ENCODE measurements at regions not wholly inside any gene's neighbourhood (a gene's known extent, or its start where the extent isn't known, plus 50 kb on each side); places are given as distances from the start of the nearest gene placed in this dataset.

DNA sequence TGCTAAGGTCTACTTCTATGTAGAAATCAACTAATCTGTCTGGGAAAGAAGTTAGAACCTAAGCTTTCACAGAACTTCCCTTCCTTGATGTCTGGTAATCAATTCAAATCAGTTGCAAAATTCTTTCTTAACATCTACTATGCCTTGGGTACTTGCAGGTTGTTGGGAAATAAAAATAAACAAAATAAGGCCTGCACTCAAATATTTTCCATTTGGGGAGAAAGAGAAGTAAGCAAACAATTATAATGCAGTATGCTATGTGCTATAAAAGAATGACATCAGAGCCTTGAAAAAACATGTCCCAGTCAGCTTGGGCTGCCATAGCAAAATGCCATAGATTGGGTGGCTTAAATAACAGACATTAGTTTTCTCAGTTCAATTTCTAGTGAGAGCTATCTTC lies 425.9 kb upstream of the DCN start:
- DNase-seq = no peak

DNA sequence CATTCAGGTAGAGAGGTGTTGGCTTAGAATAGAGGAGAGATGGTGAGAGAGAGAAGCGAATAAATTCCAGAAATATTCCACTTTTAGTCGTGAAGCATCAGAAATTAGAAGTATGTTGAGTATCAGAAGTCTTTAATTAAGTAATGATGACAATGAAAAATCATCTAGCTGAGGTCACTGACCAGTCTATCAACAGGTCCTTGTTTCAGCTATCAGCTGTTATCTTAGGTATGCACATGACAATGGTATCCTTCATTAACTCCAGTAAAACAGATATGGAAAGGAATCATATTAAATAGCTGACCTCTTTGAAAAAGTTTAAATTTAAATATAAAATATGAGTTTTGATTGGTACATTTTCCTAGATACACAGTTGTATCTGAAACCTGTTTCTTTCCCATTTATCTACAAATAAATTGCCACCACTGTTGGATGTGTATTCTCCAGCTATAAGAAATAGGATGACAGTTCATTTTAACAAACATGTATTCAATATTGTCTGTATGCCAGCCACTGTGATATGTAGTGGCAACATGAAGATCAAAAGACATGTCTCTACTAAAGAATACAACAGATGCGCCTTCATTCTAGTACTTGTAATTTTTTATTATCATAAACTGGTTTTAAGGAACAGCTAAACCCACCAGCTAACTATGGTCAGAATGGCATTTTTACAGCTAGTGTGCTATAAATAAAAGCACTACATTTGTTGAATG lies 424.2 kb upstream of the DCN start:
- no peak for DNase-seq

DNA sequence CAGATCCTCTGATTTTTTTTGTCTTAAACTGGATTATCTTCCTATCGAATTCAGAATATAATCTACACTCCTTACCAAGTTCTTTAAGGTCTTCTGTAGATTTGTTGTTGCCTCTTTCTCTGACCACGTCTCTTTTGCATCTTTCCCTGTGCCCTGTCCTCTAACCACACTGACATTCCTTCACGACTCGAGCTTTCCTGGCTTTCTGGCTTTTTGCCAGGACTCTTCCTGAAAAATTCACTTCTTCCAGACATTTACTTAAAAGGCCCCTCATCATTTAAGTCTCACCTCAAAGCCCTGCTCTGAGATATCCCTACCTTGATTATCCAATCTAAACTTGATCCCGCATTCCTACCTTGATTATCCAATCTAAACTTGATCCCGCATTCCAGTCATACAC lies 422.3 kb upstream of the DCN start:
- DNase-seq = no peak

DNA sequence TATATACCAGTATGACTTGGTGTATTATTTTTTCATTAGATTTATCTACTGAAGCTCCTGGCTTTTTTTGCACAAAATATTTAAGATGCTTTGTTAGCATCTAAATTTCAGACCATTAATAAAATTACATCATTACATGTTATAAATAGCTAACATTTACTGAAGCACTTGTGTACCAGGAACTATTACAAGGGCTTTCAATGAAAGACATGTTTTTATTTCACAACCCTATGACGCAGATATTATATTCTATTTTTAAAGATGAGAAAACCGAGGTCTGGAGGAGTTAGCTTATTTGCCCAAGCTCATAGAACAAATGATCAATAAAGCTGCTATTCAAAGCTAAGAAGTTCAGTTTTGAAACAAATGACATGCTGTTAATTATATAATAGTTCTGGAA lies 420.4 kb upstream of the DCN start:
- no peak for DNase-seq

DNA sequence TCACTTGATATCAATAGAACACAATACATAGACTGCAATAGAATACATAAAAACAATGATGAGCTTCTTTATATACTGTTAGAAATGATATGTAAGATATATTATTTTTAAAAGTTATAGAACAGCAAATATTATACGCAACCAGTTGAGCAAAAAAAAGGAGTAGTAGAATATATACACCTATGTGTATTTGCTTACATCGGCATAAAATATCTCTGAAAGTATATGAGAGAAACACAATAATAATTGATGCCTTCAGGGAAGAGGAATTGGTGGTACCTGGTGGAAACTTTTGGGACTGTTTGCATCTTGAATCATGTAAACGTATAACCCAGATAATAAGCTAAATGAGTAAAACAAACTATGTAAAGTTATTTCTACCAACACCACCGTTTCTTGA lies 418.4 kb upstream of the DCN start:
- DNase-seq = no peak

DNA sequence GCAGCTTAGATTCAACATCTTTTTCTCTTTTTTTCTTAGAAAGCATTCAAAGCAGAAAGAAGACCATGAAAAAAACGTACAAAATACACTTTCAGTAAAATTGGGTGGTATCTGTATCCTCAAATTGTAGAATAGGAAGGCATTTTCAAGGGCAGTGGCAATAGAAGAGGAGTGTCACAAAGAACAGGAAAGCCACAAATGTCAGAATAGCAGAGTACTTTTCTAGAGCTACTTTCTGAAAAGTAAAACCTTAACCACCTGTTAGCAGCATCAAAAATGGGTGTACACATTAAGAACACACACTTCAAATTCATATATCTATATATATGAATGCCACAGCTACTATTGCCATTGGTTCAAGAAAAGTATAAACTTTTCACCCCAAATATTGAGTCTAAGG lies 412.1 kb upstream of the DCN start:
- no peak for DNase-seq

DNA sequence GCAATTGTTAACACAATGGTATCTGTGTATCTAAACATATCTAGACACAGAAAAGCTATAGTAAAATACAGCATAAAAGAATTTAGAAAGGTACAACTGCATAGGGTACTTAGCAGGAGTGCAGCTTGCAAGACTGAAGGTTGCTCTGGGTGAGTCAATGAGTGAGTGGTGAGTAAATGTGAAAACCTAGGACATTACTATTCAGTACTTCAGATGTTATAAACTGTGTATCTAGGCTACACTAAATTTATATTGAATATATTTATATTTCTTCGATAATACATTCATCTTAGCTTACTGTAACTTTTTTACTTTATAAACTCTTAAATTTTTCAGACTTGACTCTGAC lies 409.0 kb upstream of the DCN start:
- DNase-seq = peak; percentile 30

DNA sequence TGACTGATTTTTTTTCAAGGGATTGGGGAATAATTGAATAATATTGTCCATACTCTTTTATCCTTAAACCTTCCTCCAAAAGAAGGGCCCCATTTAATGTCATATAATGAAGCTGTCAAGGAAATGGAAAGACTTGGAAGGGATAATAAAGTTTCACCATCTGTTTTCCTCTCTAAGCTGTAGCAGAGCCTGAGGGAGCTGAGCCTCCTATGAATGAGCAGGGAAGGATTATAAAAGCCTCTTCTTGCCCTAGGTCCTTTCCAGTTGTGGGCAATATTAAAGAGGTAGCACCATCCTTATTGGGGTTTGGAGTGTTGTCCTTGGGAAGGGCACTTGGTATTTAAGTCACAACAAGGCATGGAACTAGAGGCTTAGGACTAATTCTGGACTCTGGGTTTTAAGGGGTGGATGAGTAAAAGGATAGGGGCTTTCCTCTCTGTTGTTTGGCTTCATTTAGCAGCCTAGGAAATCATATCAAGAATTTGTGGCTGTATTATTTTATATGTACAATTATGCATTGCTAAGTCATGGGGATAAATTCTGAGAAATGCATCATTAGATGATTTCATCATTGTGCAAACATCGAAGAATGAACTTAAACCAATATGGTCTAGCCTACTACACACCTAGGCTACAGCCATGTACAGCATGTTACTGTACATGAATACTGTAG lies 408.5 kb upstream of the DCN start:
- DNase-seq = peak; percentile 9

DNA sequence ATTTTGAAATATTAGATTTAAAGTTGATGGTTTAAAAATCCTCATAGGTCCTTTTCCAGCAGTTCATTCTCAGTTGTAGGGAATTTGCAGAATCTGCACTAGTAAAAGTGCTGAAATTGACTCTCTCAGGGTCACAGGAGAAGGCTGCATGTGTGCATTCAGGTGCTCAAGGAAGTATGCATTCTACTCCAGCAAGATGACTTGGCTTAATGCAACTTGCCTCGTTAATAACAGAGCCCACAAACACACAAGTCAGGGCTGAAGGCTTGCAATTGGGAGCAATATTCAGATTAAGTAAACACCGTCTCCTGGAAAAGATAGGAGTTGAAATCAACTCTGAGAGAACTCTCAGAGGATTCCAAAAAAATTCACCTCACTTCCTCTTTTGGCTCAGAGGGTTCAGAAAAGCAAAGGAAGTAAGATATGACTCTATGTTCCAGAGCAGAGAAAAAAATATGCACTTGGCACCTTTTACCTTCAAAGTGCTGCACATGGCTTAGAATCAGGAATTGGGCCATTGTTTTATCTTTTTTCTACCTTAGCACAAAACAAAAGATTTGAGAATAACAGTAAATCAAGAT lies 406.3 kb upstream of the DCN start:
- no peak for DNase-seq

DNA sequence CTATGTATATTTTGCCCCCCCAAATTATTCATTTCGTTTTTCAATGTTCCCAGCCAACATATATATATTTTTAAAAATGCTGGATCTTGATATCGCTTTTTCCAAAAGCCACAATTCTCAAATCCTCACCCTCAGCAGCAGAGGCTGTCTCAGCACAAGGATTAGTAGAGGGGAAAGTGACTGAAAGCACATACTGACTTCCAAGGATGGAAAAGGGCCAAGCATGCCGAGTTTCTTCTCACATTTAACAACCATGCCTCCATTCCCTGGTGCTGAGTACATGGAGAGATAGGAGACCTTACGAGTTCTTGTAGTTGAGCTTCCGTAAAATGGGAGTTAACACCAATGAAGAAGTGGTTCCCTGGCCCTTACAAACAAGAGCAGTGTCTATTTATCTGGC lies 403.4 kb upstream of the DCN start:
- no peak for DNase-seq

DNA sequence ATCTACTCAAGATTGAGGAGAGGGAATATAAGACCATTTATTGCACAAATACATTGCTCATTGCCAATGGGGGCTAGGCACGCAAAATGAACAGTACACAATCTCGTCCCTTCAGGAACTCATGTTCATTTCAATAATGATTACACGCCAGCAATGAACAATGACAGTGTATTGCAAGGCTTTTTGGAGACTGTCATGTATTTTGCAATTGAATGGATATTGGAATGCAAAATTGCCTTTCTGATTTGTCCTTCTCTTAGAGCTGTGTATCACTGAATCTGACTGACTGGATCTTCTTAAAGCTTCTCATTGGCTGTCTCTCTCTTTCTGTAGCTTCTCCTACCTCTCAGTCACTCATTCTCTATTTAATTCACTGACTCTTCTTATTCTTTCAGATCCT lies 400.2 kb upstream of the DCN start:
- DNase-seq = no peak

DNA sequence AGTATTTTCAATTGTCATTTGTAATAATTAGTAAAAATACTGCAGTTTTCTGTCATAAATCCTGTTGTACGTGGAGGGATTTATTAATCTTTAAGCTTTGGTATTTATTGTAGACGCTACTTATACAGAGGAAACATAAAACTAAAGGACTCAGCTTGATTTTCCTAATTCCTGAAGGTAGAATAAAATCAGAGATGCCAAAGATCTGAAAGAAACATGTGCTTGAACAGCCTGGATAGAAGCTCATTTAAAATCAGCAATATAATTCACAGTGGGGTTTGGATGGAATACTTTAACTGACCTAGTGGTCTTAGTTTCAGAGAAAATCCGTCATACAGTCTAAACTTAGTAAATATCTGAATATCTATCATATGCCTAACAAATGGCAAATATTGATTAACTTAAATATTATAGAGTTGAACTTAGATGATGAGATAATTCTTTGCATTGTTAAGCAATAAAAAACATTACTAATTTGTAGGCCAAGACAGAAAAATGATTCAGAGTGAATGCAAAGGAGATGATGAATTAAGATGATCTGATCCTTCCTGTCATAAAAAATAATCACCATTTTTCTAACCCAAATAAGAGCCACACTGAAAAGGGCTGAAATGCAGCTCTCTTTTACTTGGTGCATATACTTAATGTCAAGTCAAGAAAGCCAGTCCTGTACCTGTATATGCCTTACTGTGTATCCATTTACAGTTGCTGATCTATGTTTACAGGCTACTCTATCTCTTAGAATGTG lies 397.1 kb upstream of the DCN start:
- DNase-seq = no peak

DNA sequence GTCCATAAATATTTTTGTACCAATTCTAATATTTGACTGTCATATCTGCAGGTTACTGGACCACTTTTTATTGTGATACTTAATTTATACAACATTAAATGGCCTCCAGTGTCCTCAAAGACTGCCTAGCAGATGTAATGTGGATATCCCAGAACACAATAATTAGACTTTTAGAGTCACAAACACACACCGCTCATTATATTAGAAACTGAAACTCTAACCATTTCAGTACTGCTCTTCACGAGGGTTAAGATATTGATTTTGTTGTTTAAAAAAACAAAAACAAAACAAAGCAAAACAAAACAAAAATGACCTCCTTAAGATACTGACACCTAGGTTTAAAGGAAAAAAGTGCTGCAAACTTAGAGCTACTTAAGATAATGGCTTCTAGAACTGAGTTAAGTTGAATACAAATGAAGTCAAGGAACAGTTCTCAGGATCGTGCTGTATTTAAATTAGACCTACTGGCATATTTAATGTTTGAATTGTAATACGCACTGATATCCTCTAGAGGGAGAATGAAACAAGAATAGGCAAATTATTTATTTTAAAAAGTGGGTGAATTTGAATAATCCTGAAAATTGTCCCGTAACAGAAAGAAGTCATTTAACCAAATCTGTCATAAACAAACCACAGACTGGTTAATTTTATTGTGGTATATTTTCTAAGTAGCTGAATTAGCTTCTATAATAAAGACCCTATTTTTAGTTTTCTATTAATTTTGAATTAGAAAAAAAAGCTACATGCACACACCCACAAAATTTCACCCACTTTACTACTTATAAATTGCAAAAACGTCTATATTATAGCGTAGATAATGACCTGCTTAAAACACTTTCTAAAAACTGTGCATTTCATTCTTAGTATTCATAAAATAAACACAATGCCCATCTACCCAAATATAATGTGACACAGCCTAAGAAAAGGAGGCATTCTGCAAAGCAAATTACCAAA lies 395.2 kb upstream of the DCN start:
- DNase-seq = peak; percentile 17

DNA sequence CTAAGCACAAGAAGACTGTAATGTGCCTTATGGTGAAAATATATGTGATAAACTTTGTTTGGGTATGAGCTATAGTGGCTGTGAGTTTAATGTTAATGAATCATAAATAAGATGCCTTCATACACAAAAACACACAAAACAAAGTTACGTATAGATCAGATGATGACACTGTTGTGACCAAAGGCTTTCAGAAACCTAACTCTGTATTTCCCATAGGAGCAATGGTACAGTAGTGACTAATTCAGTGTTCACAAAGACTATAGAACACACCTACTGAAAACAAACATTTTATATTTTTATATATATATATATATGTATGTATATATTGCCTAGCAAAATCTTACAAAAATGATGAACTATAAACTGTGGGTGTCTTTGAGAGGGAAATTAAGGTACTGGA lies 393.8 kb upstream of the DCN start:
- DNase-seq = no peak

DNA sequence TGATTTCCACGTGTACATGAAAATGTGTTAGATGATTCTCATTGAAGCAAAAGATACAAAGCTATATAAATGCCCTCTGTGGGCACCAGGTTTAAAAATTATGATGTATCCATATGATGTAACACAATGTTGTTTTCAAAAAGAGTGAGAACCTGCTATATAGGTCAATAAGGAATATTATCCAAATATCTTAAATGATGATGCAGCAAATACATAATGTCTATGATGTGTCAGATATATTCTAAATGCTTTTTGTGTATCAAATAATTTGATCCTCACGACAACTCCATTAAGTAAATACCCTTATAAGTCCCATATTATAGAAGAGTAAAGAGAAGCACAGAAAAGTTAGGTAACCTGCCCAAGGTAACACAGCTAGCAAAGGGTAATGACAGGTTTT lies 393.0 kb upstream of the DCN start:
- DNase-seq = no peak

DNA sequence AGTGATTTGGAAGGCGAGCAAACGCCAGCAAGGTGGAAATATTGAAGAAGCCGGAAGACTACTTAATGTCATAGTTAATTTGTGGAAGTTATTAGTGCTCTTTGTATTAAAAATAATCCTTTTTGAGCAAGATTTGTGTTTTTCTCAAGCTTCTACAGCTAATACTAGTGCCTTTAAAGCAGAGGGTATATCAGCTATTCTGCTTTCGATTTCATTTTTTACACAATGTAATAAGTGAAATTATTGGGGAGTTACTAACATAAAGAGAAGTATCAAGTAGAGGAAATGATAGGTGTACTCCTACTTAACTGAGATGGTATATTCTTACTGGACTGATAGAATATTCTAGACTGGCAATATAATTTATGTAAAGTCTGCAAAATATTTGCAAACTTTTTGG lies 392.4 kb upstream of the DCN start:
- no peak for DNase-seq

DNA sequence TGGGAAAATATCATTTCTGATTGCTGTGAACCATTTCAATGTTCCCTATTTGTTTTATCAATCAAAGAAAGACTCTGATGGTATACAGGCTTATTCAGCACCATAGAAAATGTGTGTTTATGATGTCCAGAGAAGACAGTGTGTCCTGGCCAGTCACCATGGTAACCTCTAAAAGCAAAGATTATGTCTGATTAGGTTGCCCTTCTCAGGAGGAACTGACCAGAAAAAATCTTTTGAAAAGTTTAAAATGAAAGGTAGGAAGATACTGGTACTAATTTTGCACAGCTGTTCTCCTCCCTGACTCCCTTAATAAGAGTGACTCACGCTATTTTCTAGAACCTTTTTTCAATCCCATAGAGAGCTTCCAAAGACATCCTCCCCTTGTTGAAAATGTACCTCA lies 391.8 kb upstream of the DCN start:
- DNase-seq = no peak

DNA sequence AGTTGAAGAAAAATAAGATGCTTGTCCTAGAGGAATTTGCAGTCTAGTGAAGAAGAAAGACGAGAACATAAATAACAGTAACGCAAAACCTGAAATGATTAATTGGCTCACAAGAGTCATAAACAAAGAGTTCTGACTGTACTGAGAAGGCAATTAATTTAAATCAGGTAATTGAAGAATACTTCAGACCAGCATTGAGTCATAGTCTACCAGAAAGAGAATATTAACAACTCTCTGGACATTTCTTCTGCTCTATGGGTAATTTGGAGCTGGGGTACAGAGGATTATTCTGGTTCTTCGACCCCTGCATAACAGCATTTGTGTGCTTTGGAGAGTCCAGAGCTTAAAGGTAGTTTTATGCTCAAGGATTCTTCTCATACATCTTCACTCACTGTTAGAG lies 390.3 kb upstream of the DCN start:
- DNase-seq = no peak

DNA sequence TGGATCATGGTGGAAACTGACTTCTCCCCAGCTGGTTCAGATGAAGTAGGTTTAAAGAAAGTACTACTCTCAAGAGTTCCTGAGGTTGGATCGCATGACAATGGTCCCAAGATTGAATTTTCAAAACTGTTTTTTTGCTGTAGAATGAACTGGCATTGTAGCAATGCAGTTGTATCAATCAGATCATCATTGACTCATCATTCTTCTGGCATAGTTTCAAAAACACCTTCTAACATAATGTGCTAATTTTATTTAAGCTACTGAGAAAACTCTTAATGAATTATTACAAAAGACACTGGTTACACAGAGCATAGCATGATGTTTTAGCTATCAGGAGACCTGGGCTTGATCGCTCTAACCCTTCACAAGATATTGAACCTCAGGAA lies 384.5 kb upstream of the DCN start:
- DNase-seq = no peak

DNA sequence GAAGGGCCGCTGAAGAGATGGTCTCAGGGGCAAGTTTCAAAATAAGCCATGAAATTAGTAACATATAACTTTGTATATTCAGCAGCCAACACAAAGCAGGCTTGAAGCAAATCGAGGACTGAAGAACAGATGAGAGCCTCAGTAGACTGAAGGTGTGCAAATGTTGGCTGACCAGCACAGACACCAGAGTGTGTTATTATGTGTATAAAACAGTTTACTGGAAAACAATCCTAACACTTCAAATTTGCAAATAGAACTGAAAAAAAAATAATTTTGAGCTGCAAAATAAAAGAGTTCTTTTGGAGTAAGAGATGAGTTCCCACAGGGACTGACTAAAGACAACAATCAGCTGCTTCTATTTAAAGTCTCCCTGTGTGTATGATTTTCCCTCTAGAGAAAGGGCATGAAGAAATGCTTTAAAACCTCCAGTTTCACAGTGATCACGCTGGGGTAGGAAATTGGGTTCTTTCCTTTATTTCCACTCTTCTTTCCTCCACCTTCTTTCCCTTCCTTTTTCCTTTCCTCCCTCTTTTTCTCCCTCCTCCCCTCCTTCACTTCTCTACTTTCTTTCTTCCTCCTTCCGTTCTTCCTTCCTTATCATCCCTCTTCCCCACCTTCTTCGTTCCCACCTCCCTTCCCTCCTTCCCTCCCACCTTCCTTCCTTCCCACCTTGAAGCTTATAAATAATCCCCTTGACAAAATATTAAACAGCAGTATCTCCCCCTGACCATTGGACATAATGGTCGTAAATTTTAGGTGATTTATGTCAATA lies 383.9 kb upstream of the DCN start:
- no peak for DNase-seq

DNA sequence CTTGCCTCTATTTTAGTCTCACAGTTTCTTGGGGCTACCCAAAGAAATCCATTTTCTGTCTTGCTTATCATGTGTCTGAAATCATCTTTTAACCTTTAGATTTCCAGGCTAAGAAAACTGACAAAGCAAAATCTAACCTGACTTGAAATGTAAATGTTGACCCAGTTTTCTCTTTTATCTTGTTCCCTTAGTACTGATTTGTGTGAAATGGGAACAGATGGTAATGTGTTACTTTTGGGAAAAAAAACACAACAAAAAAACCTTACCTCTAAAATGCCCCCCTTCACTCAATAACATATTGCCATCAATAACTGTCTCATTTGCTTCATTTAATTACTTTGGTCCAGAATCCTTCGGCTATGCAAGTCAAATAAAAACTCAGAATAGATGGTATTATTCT lies 383.2 kb upstream of the DCN start:
- no peak for DNase-seq

DNA sequence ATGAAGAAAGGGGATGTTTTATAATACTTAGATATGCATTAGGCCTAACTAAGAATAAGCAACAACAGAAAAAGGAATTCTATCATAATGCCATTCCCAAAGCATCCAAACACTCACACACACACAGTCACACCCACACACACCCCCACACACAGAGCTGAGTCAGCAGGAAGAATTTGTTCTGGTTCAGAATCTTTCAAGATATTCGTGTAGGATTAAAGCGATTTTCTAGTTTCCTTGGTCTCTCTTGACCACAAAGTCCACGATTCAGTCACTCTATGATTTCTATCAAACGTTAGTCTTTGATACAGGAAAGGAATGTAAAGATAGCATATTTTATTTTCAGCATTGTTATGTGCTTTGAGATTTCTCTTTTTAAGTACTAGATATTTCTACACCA lies 382.6 kb upstream of the DCN start:
- DNase-seq = peak; percentile 8

Data from activated CD4-positive, alpha-beta T cell treated with anti-CD3 and anti-CD28 coated beads, Interleukin-10, Interleukin-2, amounts not matched to agents 100 ng/mL and 50 ng/mL, durations not matched to agents 16 hours and 8 hours (primary cell).